Endodermal cell (in vitro differentiated cells): ENCODE measurements at regions not wholly inside any gene's neighbourhood (a gene's known extent, or its start where the extent isn't known, plus 50 kb on each side); places are given as distances from the start of the nearest gene placed in this dataset.

ENCODE experiments used
- DNase-seq: peaks from one replicate; pipeline ENCODE4 v3.0.0-alpha.2; 2017
- H3K27ac ChIP-seq: 2 replicates; pipeline ENCODE4 v1.5.1; 2013; ENCODE audit warnings: mild to moderate bottlenecking, low read depth, low read length, moderate library complexity
- H3K27me3 ChIP-seq: 2 replicates; pipeline ENCODE4 v1.6.1; 2013; ENCODE audit warnings: mild to moderate bottlenecking, low read length, moderate library complexity; ENCODE audit not compliant: insufficient read depth, control insufficient read depth, poor library complexity, severe bottlenecking
- H3K36me3 ChIP-seq: 2 replicates; pipeline ENCODE4 v1.7.0; 2013; ENCODE audit warnings: mild to moderate bottlenecking, low read length, moderate library complexity; ENCODE audit not compliant: control insufficient read depth, insufficient read depth
- H3K4me1 ChIP-seq: one replicate; pipeline ENCODE4 v1.7.0; 2013; ENCODE audit warnings: low read length; ENCODE audit not compliant: control insufficient read depth, insufficient read depth
- H3K4me3 ChIP-seq: 2 replicates; pipeline ENCODE4 v1.5.1; 2013; ENCODE audit warnings: mild to moderate bottlenecking, low read length, moderate library complexity
- H3K9ac ChIP-seq: 2 replicates; pipeline ENCODE4 v1.6.1; 2013; ENCODE audit warnings: mild to moderate bottlenecking, low read length, moderate library complexity; ENCODE audit not compliant: poor library complexity, severe bottlenecking; ENCODE audit errors: extremely low read depth
- H3K9me3 ChIP-seq: 2 replicates; pipeline ENCODE4 v1.6.1; 2013; ENCODE audit warnings: mild to moderate bottlenecking, low read length, moderate library complexity; ENCODE audit not compliant: control insufficient read depth
- H3K27ac Mint-ChIP-seq: 2 replicates; pipeline ENCODE4 v1.8.0; 2020; ENCODE audit warnings: mixed read lengths
- H3K27me3 Mint-ChIP-seq: 2 replicates; pipeline ENCODE4 v1.8.0; 2021; ENCODE audit warnings: mild to moderate bottlenecking, mixed read lengths; ENCODE audit not compliant: insufficient read depth
- H3K36me3 Mint-ChIP-seq: 2 replicates; pipeline ENCODE4 v1.8.0; 2020; ENCODE audit warnings: low read depth, mixed read lengths
- H3K4me1 Mint-ChIP-seq: 2 replicates; pipeline ENCODE4 v1.8.0; 2020; ENCODE audit warnings: mixed read lengths
- H3K4me3 Mint-ChIP-seq: 2 replicates; pipeline ENCODE4 v1.8.0; 2020; ENCODE audit warnings: mild to moderate bottlenecking, moderate library complexity, mixed read lengths
- H3K9me3 Mint-ChIP-seq: 2 replicates; pipeline ENCODE4 v1.8.0; 2020; ENCODE audit warnings: mild to moderate bottlenecking, mixed read lengths
- WGBS, 2 experiments: methylation state at CpG; one replicate each; pipeline versions ENCODE4 v1.1.5 to v1.1.7; 2013; ENCODE audit warnings: missing lambda C conversion rate in 2 of 2, mixed read lengths in 1 of 2; ENCODE audit not compliant: insufficient coverage in 1 of 2, insufficient read length in 1 of 2; 5-methylcytosine and 5-hydroxymethylcytosine counted together
- TF ChIP-seq, protein P1 (sequence below): fragments of 200-600 bp; sonication (generic); conservative IDR thresholded peaks from 2 replicates; pipeline ENCODE4 v1.5.0; 2021; ENCODE audit warnings: antibody characterized with exemption, mild to moderate bottlenecking

DNA sequence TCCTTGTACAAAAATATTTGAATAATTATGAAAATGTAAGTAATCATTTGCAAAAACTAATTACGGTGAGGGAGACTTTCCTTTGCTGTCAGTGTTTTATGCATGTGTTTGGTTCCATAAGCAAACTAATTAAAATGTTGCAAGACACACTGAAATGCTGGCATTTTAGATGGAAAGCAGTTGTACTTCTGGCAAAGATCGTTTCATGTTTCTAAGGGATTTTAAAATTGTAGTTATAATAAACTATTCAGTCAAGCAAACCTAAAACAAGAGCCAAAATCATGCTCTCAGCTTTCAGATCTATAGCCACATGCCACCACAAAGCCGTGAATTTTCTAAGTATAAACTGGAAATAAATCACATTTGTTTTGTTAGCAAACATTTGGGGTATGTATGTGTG is 240.1 kb upstream of the ZNF385D start:
- no peak overlapping the region for H3K27ac Mint-ChIP-seq
- WGBS, 2 experiments, result 96 to 100% methylated on average over 1 to 3 of the region's 3 CpGs
- peaks cover 2% of the 10 kb centered on the region for H3K36me3 Mint-ChIP-seq

DNA sequence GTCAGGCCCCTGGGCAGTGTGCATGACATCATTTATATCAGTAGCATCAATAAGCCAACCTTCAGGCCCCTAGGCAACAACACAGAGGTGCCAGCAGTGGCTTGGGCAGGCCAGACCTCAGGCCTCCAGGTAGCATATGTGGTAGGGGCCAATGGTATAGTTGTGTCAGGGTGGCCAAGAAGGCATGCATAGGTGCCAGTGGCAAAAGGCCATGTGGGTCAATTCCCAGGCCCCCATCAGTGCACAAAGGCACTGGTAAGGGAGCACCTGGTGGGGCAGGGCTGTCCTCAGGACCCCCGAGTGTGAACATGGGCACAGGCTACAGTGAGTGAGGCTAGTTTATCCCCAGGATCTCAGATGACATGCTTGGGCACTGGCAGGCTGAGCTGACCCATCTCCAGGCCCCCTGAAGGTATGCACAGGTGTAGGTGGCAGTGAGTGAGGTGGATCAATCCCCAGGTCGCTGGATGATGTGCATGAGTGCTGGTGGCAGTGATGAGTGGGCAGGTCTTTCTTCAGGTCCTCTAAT is 244.1 kb upstream of the ZNF385D start:
- no peaks in the 10 kb centered on the region for H3K36me3 Mint-ChIP-seq
- no peaks in the 10 kb centered on the region for H3K9me3 Mint-ChIP-seq
- H3K4me1 ChIP-seq, result peaks cover 8% of the 10 kb centered on the region
- peaks cover 24% of the 10 kb centered on the region for H3K4me1 Mint-ChIP-seq
- H3K4me3 ChIP-seq, result no peak overlapping the region
- no peak overlapping the region for H3K27ac ChIP-seq
- 91% methylated on average over 2 of the region's 2 CpGs; no CpG with 5 or more reads in 1 of the 2 experiments for WGBS, 2 experiments
- DNase-seq, result no peak
- peaks cover 1% of the 10 kb centered on the region for H3K27me3 Mint-ChIP-seq
- no peaks in the 10 kb centered on the region for H3K9me3 ChIP-seq
- TF ChIP-seq, protein P1, sequence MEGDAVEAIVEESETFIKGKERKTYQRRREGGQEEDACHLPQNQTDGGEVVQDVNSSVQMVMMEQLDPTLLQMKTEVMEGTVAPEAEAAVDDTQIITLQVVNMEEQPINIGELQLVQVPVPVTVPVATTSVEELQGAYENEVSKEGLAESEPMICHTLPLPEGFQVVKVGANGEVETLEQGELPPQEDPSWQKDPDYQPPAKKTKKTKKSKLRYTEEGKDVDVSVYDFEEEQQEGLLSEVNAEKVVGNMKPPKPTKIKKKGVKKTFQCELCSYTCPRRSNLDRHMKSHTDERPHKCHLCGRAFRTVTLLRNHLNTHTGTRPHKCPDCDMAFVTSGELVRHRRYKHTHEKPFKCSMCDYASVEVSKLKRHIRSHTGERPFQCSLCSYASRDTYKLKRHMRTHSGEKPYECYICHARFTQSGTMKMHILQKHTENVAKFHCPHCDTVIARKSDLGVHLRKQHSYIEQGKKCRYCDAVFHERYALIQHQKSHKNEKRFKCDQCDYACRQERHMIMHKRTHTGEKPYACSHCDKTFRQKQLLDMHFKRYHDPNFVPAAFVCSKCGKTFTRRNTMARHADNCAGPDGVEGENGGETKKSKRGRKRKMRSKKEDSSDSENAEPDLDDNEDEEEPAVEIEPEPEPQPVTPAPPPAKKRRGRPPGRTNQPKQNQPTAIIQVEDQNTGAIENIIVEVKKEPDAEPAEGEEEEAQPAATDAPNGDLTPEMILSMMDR, result no peak
- H3K27ac Mint-ChIP-seq, result no peak overlapping the region
- H3K27me3 ChIP-seq, result no peaks in the 10 kb centered on the region
- no peak overlapping the region for H3K4me3 Mint-ChIP-seq
- no peaks in the 10 kb centered on the region for H3K36me3 ChIP-seq
- no peak overlapping the region for H3K9ac ChIP-seq

More for the DNA sequence above, 240.1 kb upstream of the ZNF385D start:
- peaks cover 8% of the 10 kb centered on the region for H3K4me1 ChIP-seq
- H3K27ac ChIP-seq, result no peak overlapping the region
- H3K9ac ChIP-seq, result no peak overlapping the region
- H3K9me3 ChIP-seq, result no peaks in the 10 kb centered on the region
- no peak for DNase-seq
- H3K9me3 Mint-ChIP-seq, result peaks cover 4% of the 10 kb centered on the region
- TF ChIP-seq, protein P1, result no peak
- peaks cover 1% of the 10 kb centered on the region for H3K27me3 Mint-ChIP-seq
- no peak overlapping the region for H3K4me3 Mint-ChIP-seq
- peaks cover 24% of the 10 kb centered on the region for H3K4me1 Mint-ChIP-seq
- no peaks in the 10 kb centered on the region for H3K36me3 ChIP-seq
- no peaks in the 10 kb centered on the region for H3K27me3 ChIP-seq
- H3K4me3 ChIP-seq, result no peak overlapping the region

DNA sequence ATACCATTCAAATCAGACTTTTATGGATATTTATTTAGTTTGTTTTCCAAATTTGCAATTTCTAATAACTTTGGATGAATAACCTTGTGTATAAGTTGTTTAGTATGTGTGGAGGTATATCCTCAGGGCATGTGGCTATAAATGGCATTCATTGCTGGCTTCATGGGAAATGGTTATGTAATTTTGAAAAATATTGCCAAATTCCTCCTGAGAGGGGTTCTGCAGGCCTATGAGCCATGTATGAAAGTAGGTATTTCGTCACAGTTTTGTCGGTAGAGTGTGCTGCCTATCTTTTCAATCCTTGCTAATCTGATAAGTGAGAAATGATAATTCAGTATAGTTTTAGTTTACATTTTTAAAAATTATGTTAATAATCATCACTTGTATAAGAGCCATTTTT is 256.4 kb upstream of the ZNF385D start:
- H3K4me1 Mint-ChIP-seq, result peaks cover 17% of the 10 kb centered on the region
- peaks cover 5% of the 10 kb centered on the region for H3K9me3 Mint-ChIP-seq
- no peaks in the 10 kb centered on the region for H3K27me3 ChIP-seq
- no peak overlapping the region for H3K27ac ChIP-seq
- H3K27me3 Mint-ChIP-seq, result no peaks in the 10 kb centered on the region
- DNase-seq, result no peak
- H3K4me3 ChIP-seq, result no peak overlapping the region
- no peaks in the 10 kb centered on the region for H3K9me3 ChIP-seq
- no peaks in the 10 kb centered on the region for H3K36me3 ChIP-seq
- no peak overlapping the region for H3K27ac Mint-ChIP-seq
- H3K4me1 ChIP-seq, result peaks cover 4% of the 10 kb centered on the region
- 89 to 100% methylated on average over 1 to 2 of the region's 2 CpGs for WGBS, 2 experiments
- H3K9ac ChIP-seq, result no peak overlapping the region
- no peaks in the 10 kb centered on the region for H3K36me3 Mint-ChIP-seq
- no peak overlapping the region for H3K4me3 Mint-ChIP-seq
- TF ChIP-seq, protein P1, result no peak
